OCI-LY7 (cell line): ENCODE measurements at regions not wholly inside any gene's neighbourhood (a gene's known extent, or its start where the extent isn't known, plus 50 kb on each side); places are given as distances from the start of the nearest gene placed in this dataset.

Experiments used
- BruUV-seq: library from RNA; stranded (reverse); fragments of 400-500 nt; replicated peaks from 2 replicates; lab custom pipeline; 2021; lab: Mats Ljungman, UMichigan
- CTCF ChIA-PET: fragments of 300-600 bp; sonication (Branson Sonifier 250); formaldehyde crosslinking; loops from one replicate; lab custom pipeline; 2022; ENCODE audit warnings: antibody characterized with exemption; ENCODE audit not compliant: unreplicated experiment; lab: Charles Lee
- POLR2A ChIA-PET: fragments of 300-600 bp; sonication (Branson Sonifier 250); formaldehyde crosslinking; loops from one replicate; lab custom pipeline; 2022; ENCODE audit warnings: antibody characterized with exemption; lab: Charles Lee
- DNase-seq: peaks from one replicate; pipeline ENCODE4 v3.0.0-alpha.2; 2015; ENCODE audit warnings: low spot score
- H2AFZ ChIP-seq: fragments of 200-600 bp; sonication (generic), shearing (Covaris generic); 2 replicates; pipeline ENCODE4 v1.6.1; 2014; ENCODE audit warnings: mild to moderate bottlenecking, antibody characterized with exemption, low read length, moderate library complexity
- H3K27ac ChIP-seq: fragments of 200-600 bp; sonication (generic); 2 replicates; pipeline ENCODE4 v1.5.1; 2014; ENCODE audit warnings: mixed run types, low read depth, mild to moderate bottlenecking, moderate library complexity, low read length, inconsistent platforms; ENCODE audit not compliant: poor library complexity, severe bottlenecking
- H3K36me3 ChIP-seq: fragments of 200-600 bp; sonication (generic); 2 replicates; pipeline ENCODE4 v1.6.1; 2014; ENCODE audit warnings: mild to moderate bottlenecking, antibody characterized with exemption, low read length, moderate library complexity, mixed read lengths; ENCODE audit not compliant: insufficient read depth
- H3K4me1 ChIP-seq: fragments of 200-600 bp; sonication (generic); 2 replicates; pipeline ENCODE4 v1.5.1; 2014; ENCODE audit warnings: mild to moderate bottlenecking, low read length; ENCODE audit not compliant: insufficient read depth, poor library complexity, severe bottlenecking
- H3K4me2 ChIP-seq: fragments of 200-600 bp; sonication (generic); 2 replicates; pipeline ENCODE4 v1.6.1; 2014; ENCODE audit warnings: mild to moderate bottlenecking, low read length
- H3K4me3 ChIP-seq: fragments of 200-600 bp; sonication (generic); 2 replicates; pipeline ENCODE4 v1.5.1; 2014; ENCODE audit warnings: mild to moderate bottlenecking, low read depth, low read length; ENCODE audit not compliant: poor library complexity, severe bottlenecking
- H3K79me2 ChIP-seq: fragments of 200-600 bp; sonication (generic); 2 replicates; pipeline ENCODE4 v1.6.1; 2016; ENCODE audit warnings: low read depth, mild to moderate bottlenecking, low read length, moderate library complexity, mixed read lengths; ENCODE audit not compliant: insufficient read depth
- H3K9me2 ChIP-seq: fragments of 200-600 bp; sonication (generic); 2 replicates; pipeline ENCODE4 v1.6.1; 2016; ENCODE audit warnings: mild to moderate bottlenecking, low read length, mixed read lengths; ENCODE audit not compliant: insufficient read depth
- H3K9me3 ChIP-seq: fragments of 200-600 bp; sonication (generic); 2 replicates; pipeline ENCODE4 v1.6.1; 2014; ENCODE audit warnings: mild to moderate bottlenecking, mixed run types, low read length, mixed read lengths
- H4K20me1 ChIP-seq: fragments of 200-600 bp; sonication (generic); 2 replicates; pipeline ENCODE4 v1.6.1; 2014; ENCODE audit warnings: mild to moderate bottlenecking, antibody characterized with exemption, low read length, moderate library complexity, mixed read lengths; ENCODE audit not compliant: insufficient read depth
- EZH2phosphoT487 ChIP-seq: fragments of 200-600 bp; sonication (generic); IDR thresholded peaks from 2 replicates; pipeline ENCODE4 v1.6.1; 2018; ENCODE audit warnings: low read depth, borderline replicate concordance, mild to moderate bottlenecking, mixed run types, antibody characterized with exemption, low read length, moderate library complexity, mixed read lengths
- intact Hi-C: fragments of 100-400 bp; cut with micrococcal nuclease; formaldehyde crosslinking; loops from one replicate; pipeline ENCODE4 v1.10.0; 2022; ENCODE audit not compliant: unreplicated experiment
- TF ChIP-seq, protein P1 (sequence below): fragments of 200-600 bp; sonication (generic); conservative IDR thresholded peaks from 2 replicates; pipeline ENCODE4 v1.5.1; 2014; ENCODE audit warnings: mild to moderate bottlenecking, antibody characterized with exemption, low read length, moderate library complexity, mixed read lengths

- H4K20me1 ChIP-seq = no peaks in the 10 kb centered on the region
- intact Hi-C loops = no loop called here
These were observed 92.0 kb upstream of the SMARCAD1 start for GRCh38 chr4:94115687-94116086.

DNA sequence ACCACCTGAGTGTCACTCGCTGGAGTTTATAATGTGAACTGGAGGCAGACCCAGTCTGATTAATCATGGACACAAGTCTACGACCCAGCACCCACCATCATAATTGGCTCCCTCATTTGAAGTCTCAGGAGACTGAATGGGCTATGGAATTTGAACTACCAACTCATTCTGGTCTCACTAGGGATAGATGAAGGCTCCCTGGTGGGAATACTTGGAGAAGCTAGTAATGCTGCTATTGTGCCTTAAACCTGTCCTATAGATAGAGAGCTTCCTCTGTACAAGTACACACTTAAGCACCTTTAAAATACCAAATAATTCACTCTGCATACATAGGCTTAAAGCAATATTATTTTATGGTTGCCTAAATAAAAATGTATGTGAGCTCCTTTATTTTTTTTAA lies 90.8 kb upstream of the SMARCAD1 start:
- H3K9me3 ChIP-seq = no peaks in the 10 kb centered on the region
- ChIA-PET POLR2A (no interaction called here), CTCF (interaction anchor here (0.6 kb wide), 1 partner anchor 36 kb away, joined by 3 read pairs; no protein-coding TSS in a partner anchor)
- H3K4me1 ChIP-seq = no peaks in the 10 kb centered on the region
- TF ChIP-seq, protein P1, sequence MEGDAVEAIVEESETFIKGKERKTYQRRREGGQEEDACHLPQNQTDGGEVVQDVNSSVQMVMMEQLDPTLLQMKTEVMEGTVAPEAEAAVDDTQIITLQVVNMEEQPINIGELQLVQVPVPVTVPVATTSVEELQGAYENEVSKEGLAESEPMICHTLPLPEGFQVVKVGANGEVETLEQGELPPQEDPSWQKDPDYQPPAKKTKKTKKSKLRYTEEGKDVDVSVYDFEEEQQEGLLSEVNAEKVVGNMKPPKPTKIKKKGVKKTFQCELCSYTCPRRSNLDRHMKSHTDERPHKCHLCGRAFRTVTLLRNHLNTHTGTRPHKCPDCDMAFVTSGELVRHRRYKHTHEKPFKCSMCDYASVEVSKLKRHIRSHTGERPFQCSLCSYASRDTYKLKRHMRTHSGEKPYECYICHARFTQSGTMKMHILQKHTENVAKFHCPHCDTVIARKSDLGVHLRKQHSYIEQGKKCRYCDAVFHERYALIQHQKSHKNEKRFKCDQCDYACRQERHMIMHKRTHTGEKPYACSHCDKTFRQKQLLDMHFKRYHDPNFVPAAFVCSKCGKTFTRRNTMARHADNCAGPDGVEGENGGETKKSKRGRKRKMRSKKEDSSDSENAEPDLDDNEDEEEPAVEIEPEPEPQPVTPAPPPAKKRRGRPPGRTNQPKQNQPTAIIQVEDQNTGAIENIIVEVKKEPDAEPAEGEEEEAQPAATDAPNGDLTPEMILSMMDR = no peak
- TF ChIP-seq EZH2phosphoT487 = no peak
- intact Hi-C loops = no loop called here
- BruUV-seq = no TSS peak
- H3K36me3 ChIP-seq = no peaks in the 10 kb centered on the region
- H3K4me3 ChIP-seq = no peak overlapping the region
- DNase-seq = no peak
- H3K4me2 ChIP-seq = no peak overlapping the region
- no peak overlapping the region for H3K27ac ChIP-seq
- no peak overlapping the region for H2AFZ ChIP-seq
- no peaks in the 10 kb centered on the region for H3K9me2 ChIP-seq
- H4K20me1 ChIP-seq = no peaks in the 10 kb centered on the region
- no peaks in the 10 kb centered on the region for H3K79me2 ChIP-seq

More at GRCh38 chr4:94115687-94116086, 92.0 kb upstream of the SMARCAD1 start:
- DNase-seq = no peak
- no peak overlapping the region for H3K27ac ChIP-seq
- ChIA-PET CTCF (no interaction called here), POLR2A (interaction anchor here (0.6 kb wide), 1 partner anchor 310 kb away, joined by 4 read pairs; no protein-coding TSS in a partner anchor)
- H3K9me3 ChIP-seq = no peaks in the 10 kb centered on the region
- no peaks in the 10 kb centered on the region for H3K36me3 ChIP-seq
- H3K9me2 ChIP-seq = no peaks in the 10 kb centered on the region
- no peak overlapping the region for H2AFZ ChIP-seq
- no peak overlapping the region for H3K4me2 ChIP-seq
- no peaks in the 10 kb centered on the region for H3K4me1 ChIP-seq
- no TSS peak for BruUV-seq
- H3K4me3 ChIP-seq = no peak overlapping the region
- no peak for TF ChIP-seq EZH2phosphoT487
- TF ChIP-seq, protein P1 = no peak
- no peaks in the 10 kb centered on the region for H3K79me2 ChIP-seq

DNA sequence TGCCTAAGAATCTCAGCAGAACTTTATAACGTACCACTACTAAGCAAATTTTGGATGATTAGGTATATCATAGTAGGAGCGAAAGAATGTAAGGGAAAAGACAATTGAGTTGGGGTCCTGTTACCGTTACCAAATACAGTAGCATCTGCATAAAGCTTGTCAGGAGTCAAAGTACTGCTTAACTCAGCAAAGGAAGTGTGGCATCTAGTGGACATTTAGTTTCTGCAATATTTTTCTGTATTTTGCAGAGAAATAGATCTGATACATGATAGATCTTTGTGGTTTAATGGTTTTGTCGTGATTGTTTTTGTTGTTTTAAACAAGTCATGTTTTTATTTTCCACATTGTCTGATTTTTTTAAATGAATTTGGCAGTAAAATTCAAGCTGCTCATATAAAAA lies 81.0 kb upstream of the SMARCAD1 start:
- TF ChIP-seq, protein P1 = peak; percentile 46
- TF ChIP-seq EZH2phosphoT487 = no peak
- Histone ChIP-seq H3K4me2 (no peak overlapping the region), H4K20me1 (no peaks in the 10 kb centered on the region), H3K9me2 (no peaks in the 10 kb centered on the region), H3K4me1 (no peaks in the 10 kb centered on the region), H3K4me3 (no peak overlapping the region), H3K36me3 (no peaks in the 10 kb centered on the region), H2AFZ (no peak overlapping the region), H3K9me3 (no peaks in the 10 kb centered on the region), H3K27ac (no peak overlapping the region), H3K79me2 (no peaks in the 10 kb centered on the region)
- BruUV-seq = no TSS peak
- intact Hi-C loops = loop anchor here (2.0 kb wide), 1 partner anchor 336 kb away; no protein-coding TSS in a partner anchor
- ChIA-PET CTCF (no interaction called here), POLR2A (no interaction called here)
- no peak for DNase-seq
